Astrocyte (in vitro differentiated cells and primary cell): ENCODE measurements at regions not wholly inside any gene's neighbourhood (a gene's known extent, or its start where the extent isn't known, plus 50 kb on each side); places are given as distances from the start of the nearest gene placed in this dataset.

Experiments used
- CTCF ChIP-seq: IDR thresholded peaks from 2 replicates; pipeline ENCODE4 v1.5.1; 2011; ENCODE audit warnings: low read depth, mild to moderate bottlenecking, inconsistent platforms, low read length, moderate library complexity; ENCODE audit not compliant: insufficient read depth
- EZH2 ChIP-seq: IDR thresholded peaks from 2 replicates; pipeline ENCODE4 v1.6.1; 2012; ENCODE audit warnings: mild to moderate bottlenecking, low read length, inconsistent platforms; ENCODE audit not compliant: insufficient read depth

DNA sequence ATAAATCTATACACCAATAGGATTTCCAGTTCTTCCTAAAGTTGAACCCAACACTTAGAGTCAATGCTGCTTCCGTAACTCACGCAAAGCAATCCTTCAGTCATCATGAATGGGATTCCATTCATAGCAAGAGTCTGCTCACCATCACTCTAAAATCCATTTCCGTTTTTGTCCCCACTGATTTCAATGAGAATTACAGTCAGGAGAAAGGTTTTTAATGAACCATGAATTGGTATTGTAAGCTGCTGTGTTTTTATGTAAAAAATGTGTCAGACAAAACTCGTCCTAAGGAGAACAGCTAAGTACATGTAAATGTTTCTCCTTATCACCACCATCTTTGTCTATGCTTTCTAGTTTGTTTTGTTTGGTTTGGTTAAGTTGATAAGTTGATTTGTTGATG, 391.5 kb downstream of the IRS1 start:
- TF ChIP-seq CTCF (no peak), EZH2 (no peak)
